OCI-LY7 (cell line): ENCODE measurements at regions not wholly inside any gene's neighbourhood (a gene's known extent, or its start where the extent isn't known, plus 50 kb on each side); places are given as distances from the start of the nearest gene placed in this dataset.

Experiments
- BruUV-seq: library from RNA; stranded (reverse); fragments of 400-500 nt; replicated peaks from 2 replicates; lab custom pipeline; 2021; lab: Mats Ljungman, UMichigan
- CTCF ChIA-PET: fragments of 300-600 bp; sonication (Branson Sonifier 250); formaldehyde crosslinking; loops from one replicate; lab custom pipeline; 2022; ENCODE audit warnings: antibody characterized with exemption; ENCODE audit not compliant: unreplicated experiment; lab: Charles Lee
- POLR2A ChIA-PET: fragments of 300-600 bp; sonication (Branson Sonifier 250); formaldehyde crosslinking; loops from one replicate; lab custom pipeline; 2022; ENCODE audit warnings: antibody characterized with exemption; lab: Charles Lee
- DNase-seq: peaks from one replicate; pipeline ENCODE4 v3.0.0-alpha.2; 2015; ENCODE audit warnings: low spot score
- H2AFZ ChIP-seq: fragments of 200-600 bp; sonication (generic), shearing (Covaris generic); 2 replicates; pipeline ENCODE4 v1.6.1; 2014; ENCODE audit warnings: mild to moderate bottlenecking, antibody characterized with exemption, low read length, moderate library complexity
- H3K27ac ChIP-seq: fragments of 200-600 bp; sonication (generic); 2 replicates; pipeline ENCODE4 v1.5.1; 2014; ENCODE audit warnings: mixed run types, low read depth, mild to moderate bottlenecking, moderate library complexity, low read length, inconsistent platforms; ENCODE audit not compliant: poor library complexity, severe bottlenecking
- H3K36me3 ChIP-seq: fragments of 200-600 bp; sonication (generic); 2 replicates; pipeline ENCODE4 v1.6.1; 2014; ENCODE audit warnings: mild to moderate bottlenecking, antibody characterized with exemption, low read length, moderate library complexity, mixed read lengths; ENCODE audit not compliant: insufficient read depth
- H3K4me1 ChIP-seq: fragments of 200-600 bp; sonication (generic); 2 replicates; pipeline ENCODE4 v1.5.1; 2014; ENCODE audit warnings: mild to moderate bottlenecking, low read length; ENCODE audit not compliant: insufficient read depth, poor library complexity, severe bottlenecking
- H3K4me2 ChIP-seq: fragments of 200-600 bp; sonication (generic); 2 replicates; pipeline ENCODE4 v1.6.1; 2014; ENCODE audit warnings: mild to moderate bottlenecking, low read length
- H3K4me3 ChIP-seq: fragments of 200-600 bp; sonication (generic); 2 replicates; pipeline ENCODE4 v1.5.1; 2014; ENCODE audit warnings: mild to moderate bottlenecking, low read depth, low read length; ENCODE audit not compliant: poor library complexity, severe bottlenecking
- H3K79me2 ChIP-seq: fragments of 200-600 bp; sonication (generic); 2 replicates; pipeline ENCODE4 v1.6.1; 2016; ENCODE audit warnings: low read depth, mild to moderate bottlenecking, low read length, moderate library complexity, mixed read lengths; ENCODE audit not compliant: insufficient read depth
- H3K9me2 ChIP-seq: fragments of 200-600 bp; sonication (generic); 2 replicates; pipeline ENCODE4 v1.6.1; 2016; ENCODE audit warnings: mild to moderate bottlenecking, low read length, mixed read lengths; ENCODE audit not compliant: insufficient read depth
- H3K9me3 ChIP-seq: fragments of 200-600 bp; sonication (generic); 2 replicates; pipeline ENCODE4 v1.6.1; 2014; ENCODE audit warnings: mild to moderate bottlenecking, mixed run types, low read length, mixed read lengths
- H4K20me1 ChIP-seq: fragments of 200-600 bp; sonication (generic); 2 replicates; pipeline ENCODE4 v1.6.1; 2014; ENCODE audit warnings: mild to moderate bottlenecking, antibody characterized with exemption, low read length, moderate library complexity, mixed read lengths; ENCODE audit not compliant: insufficient read depth
- CTCF ChIP-seq: fragments of 200-600 bp; sonication (generic); conservative IDR thresholded peaks from 2 replicates; pipeline ENCODE4 v1.5.1; 2014; ENCODE audit warnings: mild to moderate bottlenecking, antibody characterized with exemption, low read length, moderate library complexity, mixed read lengths
- EZH2phosphoT487 ChIP-seq: fragments of 200-600 bp; sonication (generic); IDR thresholded peaks from 2 replicates; pipeline ENCODE4 v1.6.1; 2018; ENCODE audit warnings: low read depth, borderline replicate concordance, mild to moderate bottlenecking, mixed run types, antibody characterized with exemption, low read length, moderate library complexity, mixed read lengths
- intact Hi-C: fragments of 100-400 bp; cut with micrococcal nuclease; formaldehyde crosslinking; loops from one replicate; pipeline ENCODE4 v1.10.0; 2022; ENCODE audit not compliant: unreplicated experiment

- H3K27ac ChIP-seq = no peak overlapping the region
- no peaks in the 10 kb centered on the region for H3K4me1 ChIP-seq
- H4K20me1 ChIP-seq = no peaks in the 10 kb centered on the region
- no peak overlapping the region for H3K4me2 ChIP-seq
- no peaks in the 10 kb centered on the region for H3K9me2 ChIP-seq
- 0 out of 2 replicates have a peak, but pooled peaks cover 12% of the 10 kb centered on the region for H3K9me3 ChIP-seq
- no peaks in the 10 kb centered on the region for H3K79me2 ChIP-seq
- no peak overlapping the region for H3K4me3 ChIP-seq
- no peak for DNase-seq
- no TSS peak for BruUV-seq
- POLR2A ChIA-PET = interaction anchor here (0.6 kb wide), 1 partner anchor 488 kb away, joined by 3 read pairs; no protein-coding TSS in a partner anchor
- no peak for TF ChIP-seq CTCF
- TF ChIP-seq EZH2phosphoT487 = no peak
- intact Hi-C loops = no loop called here
- no peaks in the 10 kb centered on the region for H3K36me3 ChIP-seq
- CTCF ChIA-PET = no interaction called here
- no peak overlapping the region for H2AFZ ChIP-seq
Measured at GRCh38 chr14:61146899-61147298, 134.2 kb downstream of the TMEM30B start.

GRCh38 chr14:61145903-61146481, 135.1 kb downstream of the TMEM30B start:
- H3K4me1 ChIP-seq = no peaks in the 10 kb centered on the region
- H3K9me2 ChIP-seq = no peaks in the 10 kb centered on the region
- ChIA-PET POLR2A (no interaction called here), CTCF (interaction anchor here (0.6 kb wide), 1 partner anchor 432 kb away, joined by 3 read pairs; no protein-coding TSS in a partner anchor)
- no TSS peak for BruUV-seq
- intact Hi-C loops = no loop called here
- H3K9me3 ChIP-seq = 0 out of 2 replicates have a peak, but pooled peaks cover 12% of the 10 kb centered on the region
- H3K4me2 ChIP-seq = no peak overlapping the region
- H3K36me3 ChIP-seq = no peaks in the 10 kb centered on the region
- H3K4me3 ChIP-seq = no peak overlapping the region
- no peak overlapping the region for H3K27ac ChIP-seq
- H2AFZ ChIP-seq = no peak overlapping the region
- no peaks in the 10 kb centered on the region for H4K20me1 ChIP-seq
- H3K79me2 ChIP-seq = no peaks in the 10 kb centered on the region
- TF ChIP-seq CTCF = no peak
- TF ChIP-seq EZH2phosphoT487 = no peak
- DNase-seq = no peak
